GM18505 (cell line): ENCODE measurements at regions not wholly inside any gene's neighbourhood (a gene's known extent, or its start where the extent isn't known, plus 50 kb on each side); places are given as distances from the start of the nearest gene placed in this dataset.

Source experiments
- ATAC-seq: cut with Tn5 transposase; IDR thresholded peaks from one replicate; pipeline ENCODE4 v1.9.1; 2021; ENCODE audit not compliant: unreplicated experiment
- POLR2A ChIP-seq: IDR thresholded peaks from 4 replicates; pipeline ENCODE4 v1.6.1; 2011; ENCODE audit warnings: borderline replicate concordance; ENCODE audit not compliant: insufficient read depth, insufficient read length; ENCODE audit errors: extremely low read depth

GRCh38 chr20:24762371-24762770, 186.7 kb upstream of the CST7 start:
- no peak for ATAC-seq
- TF ChIP-seq POLR2A, result no peak

- no peak for TF ChIP-seq POLR2A
- ATAC-seq, result no peak
Measured at GRCh38 chr20:24762791-24763350, 186.2 kb upstream of the CST7 start.

- TF ChIP-seq POLR2A, result no peak
- ATAC-seq, result no peak
Measured at GRCh38 chr20:24763386-24764026, 185.6 kb upstream of the CST7 start.

- ATAC-seq, result no peak
- TF ChIP-seq POLR2A, result no peak
Measured at GRCh38 chr20:24764027-24764793, 184.9 kb upstream of the CST7 start.

GRCh38 chr20:24764794-24765202, 184.3 kb upstream of the CST7 start:
- TF ChIP-seq POLR2A, result no peak
- ATAC-seq, result no peak

- no peak for ATAC-seq
- no peak for TF ChIP-seq POLR2A
Measured at GRCh38 chr20:24765316-24766142, 183.5 kb upstream of the CST7 start.

- no peak for ATAC-seq
Measured at GRCh38 chr20:24766143-24766527, 182.9 kb upstream of the CST7 start.

GRCh38 chr20:24766826-24767622, 182.0 kb upstream of the CST7 start:
- no peak for ATAC-seq

More at GRCh38 chr20:24766143-24766527, 182.9 kb upstream of the CST7 start:
- TF ChIP-seq POLR2A, result no peak

GRCh38 chr20:24767623-24768100, 181.4 kb upstream of the CST7 start:
- no peak for ATAC-seq
- TF ChIP-seq POLR2A, result no peak

More at GRCh38 chr20:24766826-24767622, 182.0 kb upstream of the CST7 start:
- TF ChIP-seq POLR2A, result no peak

- no peak for TF ChIP-seq POLR2A
- ATAC-seq, result no peak
Measured at GRCh38 chr20:24768201-24768636, 180.8 kb upstream of the CST7 start.

GRCh38 chr20:24768713-24769601, 180.1 kb upstream of the CST7 start:
- no peak for TF ChIP-seq POLR2A
- ATAC-seq, result no peak
